WTC11 (cell line): ENCODE measurements at regions not wholly inside any gene's neighbourhood (a gene's known extent, or its start where the extent isn't known, plus 50 kb on each side); places are given as distances from the start of the nearest gene placed in this dataset.

ENCODE experiments used
- ATAC-seq: fragments of 200-7000 bp; cut with Tn5 transposase; 2 replicates; pipeline ENCODE4 v1.10.0; 2021; ENCODE audit warnings: mild to moderate bottlenecking, moderate library complexity
- CTCF ChIA-PET: fragments of 300-600 bp; sonication (Branson Sonifier 250); formaldehyde crosslinking; loops from one replicate; lab custom pipeline; 2021; ENCODE audit warnings: antibody characterized with exemption; lab: Charles Lee
- POLR2A ChIA-PET: fragments of 350-600 bp; sonication (Branson Sonifier 250); formaldehyde crosslinking; loops from one replicate; lab custom pipeline; 2021; ENCODE audit warnings: antibody characterized with exemption; lab: Charles Lee
- DNase-seq: peaks from one replicate; pipeline ENCODE4 v3.0.0; 2021; ENCODE audit warnings: low spot score
- H3K27ac Mint-ChIP-seq: 2 replicates; pipeline ENCODE4 v1.8.0; 2021; ENCODE audit warnings: mixed read lengths
- H3K27me3 Mint-ChIP-seq: 2 replicates; pipeline ENCODE4 v1.8.0; 2021; ENCODE audit warnings: low read depth, mild to moderate bottlenecking, moderate library complexity, mixed read lengths
- H3K36me3 Mint-ChIP-seq: 2 replicates; pipeline ENCODE4 v1.8.0; 2021; ENCODE audit warnings: mixed read lengths
- H3K4me1 Mint-ChIP-seq: 2 replicates; pipeline ENCODE4 v1.8.0; 2022; ENCODE audit warnings: mixed read lengths
- H3K4me3 Mint-ChIP-seq: 2 replicates; pipeline ENCODE4 v1.8.0; 2021; ENCODE audit warnings: mild to moderate bottlenecking, moderate library complexity, mixed read lengths
- H3K9me3 Mint-ChIP-seq: 2 replicates; pipeline ENCODE4 v1.8.0; 2021; ENCODE audit warnings: mixed read lengths
- ATF1 ChIP-seq: sonication (generic); formaldehyde crosslinking; IDR thresholded peaks from 2 replicates; pipeline ENCODE4 v1.8.1; 2023; ENCODE audit warnings: mild to moderate bottlenecking, moderate library complexity, missing genetic modification reagents
- CREM ChIP-seq: sonication (generic); formaldehyde crosslinking; IDR thresholded peaks from 2 replicates; pipeline ENCODE4 v1.8.1; 2022; ENCODE audit warnings: mild to moderate bottlenecking, missing genetic modification reagents, moderate library complexity
- ELF4 ChIP-seq: sonication (generic); formaldehyde crosslinking; IDR thresholded peaks from 2 replicates; pipeline ENCODE4 v1.8.1; 2022; ENCODE audit warnings: low read depth, mild to moderate bottlenecking, moderate library complexity, missing genetic modification reagents
- IRF2 ChIP-seq: sonication (generic); formaldehyde crosslinking; IDR thresholded peaks from 2 replicates; pipeline ENCODE4 v1.8.0; 2022; ENCODE audit warnings: low read depth, missing genetic modification reagents, borderline replicate concordance
- KAT7 ChIP-seq: sonication (generic); formaldehyde crosslinking; IDR thresholded peaks from 2 replicates; pipeline ENCODE4 v1.8.1; 2023; ENCODE audit warnings: missing genetic modification reagents, mild to moderate bottlenecking, borderline replicate concordance
- NFATC4 ChIP-seq: fragments of 250-450 bp; sonication (Bioruptor Pico); IDR thresholded peaks from 2 replicates; pipeline ENCODE4 v1.9.0; 2021; ENCODE audit warnings: mild to moderate bottlenecking
- NFYB ChIP-seq: sonication (generic); formaldehyde crosslinking; conservative IDR thresholded peaks from 2 replicates; pipeline ENCODE4 v1.8.0; 2022; ENCODE audit warnings: low read depth, missing genetic modification reagents
- NR1H2 ChIP-seq: sonication (generic); formaldehyde crosslinking; IDR thresholded peaks from 2 replicates; pipeline ENCODE4 v1.9.0; 2021; ENCODE audit warnings: mild to moderate bottlenecking, moderate library complexity, missing genetic modification reagents
- NR2C2 ChIP-seq: sonication (generic); formaldehyde crosslinking; IDR thresholded peaks from 2 replicates; pipeline ENCODE4 v1.8.0; 2022; ENCODE audit warnings: mild to moderate bottlenecking, missing genetic modification reagents
- NR3C1 ChIP-seq: sonication (generic); formaldehyde crosslinking; conservative IDR thresholded peaks from 2 replicates; pipeline ENCODE4 v1.8.1; 2023; ENCODE audit warnings: low read depth, mild to moderate bottlenecking, missing genetic modification reagents
- PRRX2 ChIP-seq: fragments of 250-450 bp; sonication (Bioruptor Pico); IDR thresholded peaks from 2 replicates; pipeline ENCODE4 v1.8.0; 2021; ENCODE audit warnings: mild to moderate bottlenecking
- RORB ChIP-seq: fragments of 250-450 bp; sonication (Bioruptor Pico); IDR thresholded peaks from 2 replicates; pipeline ENCODE4 v1.9.0; 2021; ENCODE audit warnings: mild to moderate bottlenecking
- SOX15 ChIP-seq: fragments of 250-450 bp; sonication (Bioruptor Pico); IDR thresholded peaks from 2 replicates; pipeline ENCODE4 v1.9.0; 2021; ENCODE audit warnings: mild to moderate bottlenecking
- TCF7 ChIP-seq: sonication (generic); formaldehyde crosslinking; IDR thresholded peaks from 2 replicates; pipeline ENCODE4 v1.8.0; 2022; ENCODE audit warnings: mild to moderate bottlenecking, low read depth, missing genetic modification reagents, moderate library complexity
- TEAD1 ChIP-seq: sonication (generic); formaldehyde crosslinking; IDR thresholded peaks from 2 replicates; pipeline ENCODE4 v1.8.0; 2022; ENCODE audit warnings: mild to moderate bottlenecking, missing genetic modification reagents
- TEAD4 ChIP-seq: sonication (generic); formaldehyde crosslinking; IDR thresholded peaks from 2 replicates; pipeline ENCODE4 v1.8.0; 2022; ENCODE audit warnings: mild to moderate bottlenecking, missing genetic modification reagents
- TP53 ChIP-seq: sonication (generic); formaldehyde crosslinking; IDR thresholded peaks from 2 replicates; pipeline ENCODE4 v1.8.1; 2023; ENCODE audit warnings: mild to moderate bottlenecking, missing genetic modification reagents
- ZBTB21 ChIP-seq: sonication (generic); formaldehyde crosslinking; IDR thresholded peaks from 2 replicates; pipeline ENCODE4 v1.8.1; 2023; ENCODE audit warnings: mild to moderate bottlenecking, missing genetic modification reagents, borderline replicate concordance
- ZNF138 ChIP-seq: sonication (generic); formaldehyde crosslinking; conservative IDR thresholded peaks from 2 replicates; pipeline ENCODE4 v1.8.1; 2022; ENCODE audit warnings: mild to moderate bottlenecking, moderate library complexity, missing genetic modification reagents
- ZNF317 ChIP-seq: sonication (generic); formaldehyde crosslinking; IDR thresholded peaks from 2 replicates; pipeline ENCODE4 v1.8.1; 2023; ENCODE audit warnings: low read depth, mild to moderate bottlenecking, moderate library complexity, missing genetic modification reagents, borderline replicate concordance
- ZNF396 ChIP-seq: fragments of 250-450 bp; sonication (Bioruptor Pico); IDR thresholded peaks from 2 replicates; pipeline ENCODE4 v1.8.0; 2021; ENCODE audit warnings: mild to moderate bottlenecking, moderate library complexity, borderline replicate concordance
- ZNF671 ChIP-seq: fragments of 250-450 bp; sonication (Bioruptor Pico); IDR thresholded peaks from 2 replicates; pipeline ENCODE4 v1.8.0; 2021; ENCODE audit warnings: mild to moderate bottlenecking
- TF ChIP-seq, protein P1 (sequence below): fragments of 250-450 bp; sonication (Bioruptor Pico); IDR thresholded peaks from 2 replicates; pipeline ENCODE4 v1.8.0; 2021; ENCODE audit warnings: mild to moderate bottlenecking
- TF ChIP-seq, protein P2 (sequence below): sonication (generic); formaldehyde crosslinking; IDR thresholded peaks from 2 replicates; pipeline ENCODE4 v1.8.0; 2023; ENCODE audit warnings: missing genetic modification reagents, mild to moderate bottlenecking, borderline replicate concordance
- TF ChIP-seq, protein P3 (sequence below): sonication (generic); formaldehyde crosslinking; IDR thresholded peaks from 2 replicates; pipeline ENCODE4 v1.8.1; 2023; ENCODE audit warnings: mild to moderate bottlenecking, missing genetic modification reagents
- TF ChIP-seq, protein P4 (sequence below): sonication (generic); formaldehyde crosslinking; IDR thresholded peaks from 2 replicates; pipeline ENCODE4 v1.8.0; 2022; ENCODE audit warnings: mild to moderate bottlenecking, missing genetic modification reagents

DNA sequence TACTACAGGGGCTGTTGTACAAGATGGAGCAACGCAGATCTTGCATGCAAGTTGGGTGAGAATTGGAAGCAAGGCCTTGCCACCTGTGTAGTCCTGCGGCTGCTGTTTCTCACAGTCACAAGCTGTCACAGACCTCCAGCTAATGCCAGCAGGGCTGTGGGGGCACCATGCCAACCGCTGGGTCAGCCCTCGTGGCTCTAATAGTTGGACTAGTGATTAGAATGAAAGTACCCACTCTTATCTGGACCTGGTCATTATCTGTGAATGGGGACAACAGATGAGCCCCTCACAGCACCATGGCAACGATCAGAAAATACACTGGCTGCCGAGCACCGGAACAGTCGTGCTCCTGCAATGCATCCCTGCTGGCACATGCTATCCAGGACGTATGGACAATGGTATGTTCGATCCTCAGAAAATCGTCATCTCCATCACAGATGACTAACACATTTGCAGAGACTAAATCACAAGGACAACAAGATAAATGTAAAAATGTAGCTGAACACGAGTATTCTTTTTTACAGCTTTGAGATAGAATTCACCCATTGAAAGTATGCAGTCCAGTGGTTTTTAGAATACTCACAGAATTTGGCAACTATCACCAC, 80.4 kb upstream of the CALN1 start:
- no peak overlapping the region for H3K27ac Mint-ChIP-seq
- TF ChIP-seq TCF7 (CRISPR knock-in tag) (no peak), TEAD4 (CRISPR knock-in tag) (no peak), NFATC4 (CRISPR knock-in tag) (no peak), ZNF138 (CRISPR knock-in tag) (no peak), KAT7 (CRISPR knock-in tag) (no peak), SOX15 (CRISPR knock-in tag) (no peak), ZBTB21 (no peak), TEAD1 (CRISPR knock-in tag) (no peak), IRF2 (CRISPR knock-in tag) (no peak), ZNF671 (CRISPR knock-in tag) (no peak), NR1H2 (CRISPR knock-in tag) (no peak), NR3C1 (CRISPR knock-in tag) (no peak)
- TF ChIP-seq, protein P1, sequence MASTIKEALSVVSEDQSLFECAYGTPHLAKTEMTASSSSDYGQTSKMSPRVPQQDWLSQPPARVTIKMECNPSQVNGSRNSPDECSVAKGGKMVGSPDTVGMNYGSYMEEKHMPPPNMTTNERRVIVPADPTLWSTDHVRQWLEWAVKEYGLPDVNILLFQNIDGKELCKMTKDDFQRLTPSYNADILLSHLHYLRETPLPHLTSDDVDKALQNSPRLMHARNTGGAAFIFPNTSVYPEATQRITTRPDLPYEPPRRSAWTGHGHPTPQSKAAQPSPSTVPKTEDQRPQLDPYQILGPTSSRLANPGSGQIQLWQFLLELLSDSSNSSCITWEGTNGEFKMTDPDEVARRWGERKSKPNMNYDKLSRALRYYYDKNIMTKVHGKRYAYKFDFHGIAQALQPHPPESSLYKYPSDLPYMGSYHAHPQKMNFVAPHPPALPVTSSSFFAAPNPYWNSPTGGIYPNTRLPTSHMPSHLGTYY (CRISPR knock-in tag): no peak
- TF ChIP-seq, protein P2, sequence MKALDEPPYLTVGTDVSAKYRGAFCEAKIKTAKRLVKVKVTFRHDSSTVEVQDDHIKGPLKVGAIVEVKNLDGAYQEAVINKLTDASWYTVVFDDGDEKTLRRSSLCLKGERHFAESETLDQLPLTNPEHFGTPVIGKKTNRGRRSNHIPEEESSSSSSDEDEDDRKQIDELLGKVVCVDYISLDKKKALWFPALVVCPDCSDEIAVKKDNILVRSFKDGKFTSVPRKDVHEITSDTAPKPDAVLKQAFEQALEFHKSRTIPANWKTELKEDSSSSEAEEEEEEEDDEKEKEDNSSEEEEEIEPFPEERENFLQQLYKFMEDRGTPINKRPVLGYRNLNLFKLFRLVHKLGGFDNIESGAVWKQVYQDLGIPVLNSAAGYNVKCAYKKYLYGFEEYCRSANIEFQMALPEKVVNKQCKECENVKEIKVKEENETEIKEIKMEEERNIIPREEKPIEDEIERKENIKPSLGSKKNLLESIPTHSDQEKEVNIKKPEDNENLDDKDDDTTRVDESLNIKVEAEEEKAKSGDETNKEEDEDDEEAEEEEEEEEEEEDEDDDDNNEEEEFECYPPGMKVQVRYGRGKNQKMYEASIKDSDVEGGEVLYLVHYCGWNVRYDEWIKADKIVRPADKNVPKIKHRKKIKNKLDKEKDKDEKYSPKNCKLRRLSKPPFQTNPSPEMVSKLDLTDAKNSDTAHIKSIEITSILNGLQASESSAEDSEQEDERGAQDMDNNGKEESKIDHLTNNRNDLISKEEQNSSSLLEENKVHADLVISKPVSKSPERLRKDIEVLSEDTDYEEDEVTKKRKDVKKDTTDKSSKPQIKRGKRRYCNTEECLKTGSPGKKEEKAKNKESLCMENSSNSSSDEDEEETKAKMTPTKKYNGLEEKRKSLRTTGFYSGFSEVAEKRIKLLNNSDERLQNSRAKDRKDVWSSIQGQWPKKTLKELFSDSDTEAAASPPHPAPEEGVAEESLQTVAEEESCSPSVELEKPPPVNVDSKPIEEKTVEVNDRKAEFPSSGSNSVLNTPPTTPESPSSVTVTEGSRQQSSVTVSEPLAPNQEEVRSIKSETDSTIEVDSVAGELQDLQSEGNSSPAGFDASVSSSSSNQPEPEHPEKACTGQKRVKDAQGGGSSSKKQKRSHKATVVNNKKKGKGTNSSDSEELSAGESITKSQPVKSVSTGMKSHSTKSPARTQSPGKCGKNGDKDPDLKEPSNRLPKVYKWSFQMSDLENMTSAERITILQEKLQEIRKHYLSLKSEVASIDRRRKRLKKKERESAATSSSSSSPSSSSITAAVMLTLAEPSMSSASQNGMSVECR (CRISPR knock-in tag): no peak
- TF ChIP-seq, protein P3, sequence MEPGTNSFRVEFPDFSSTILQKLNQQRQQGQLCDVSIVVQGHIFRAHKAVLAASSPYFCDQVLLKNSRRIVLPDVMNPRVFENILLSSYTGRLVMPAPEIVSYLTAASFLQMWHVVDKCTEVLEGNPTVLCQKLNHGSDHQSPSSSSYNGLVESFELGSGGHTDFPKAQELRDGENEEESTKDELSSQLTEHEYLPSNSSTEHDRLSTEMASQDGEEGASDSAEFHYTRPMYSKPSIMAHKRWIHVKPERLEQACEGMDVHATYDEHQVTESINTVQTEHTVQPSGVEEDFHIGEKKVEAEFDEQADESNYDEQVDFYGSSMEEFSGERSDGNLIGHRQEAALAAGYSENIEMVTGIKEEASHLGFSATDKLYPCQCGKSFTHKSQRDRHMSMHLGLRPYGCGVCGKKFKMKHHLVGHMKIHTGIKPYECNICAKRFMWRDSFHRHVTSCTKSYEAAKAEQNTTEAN (CRISPR knock-in tag): no peak
- H3K36me3 Mint-ChIP-seq: peaks cover 4% of the 10 kb centered on the region
- no peak overlapping the region for H3K4me3 Mint-ChIP-seq
- ChIA-PET CTCF (interaction anchor here (0.5 kb wide), 1 partner anchor 281 kb away, joined by 3 read pairs; no protein-coding TSS in a partner anchor), POLR2A (no interaction called here)
- DNase-seq: no peak
- H3K27me3 Mint-ChIP-seq: no peaks in the 10 kb centered on the region; the same call in 1 of the 2 replicates
- ATAC-seq: no peak
- no peaks in the 10 kb centered on the region for H3K4me1 Mint-ChIP-seq
- H3K9me3 Mint-ChIP-seq: peaks cover 19% of the 10 kb centered on the region

DNA sequence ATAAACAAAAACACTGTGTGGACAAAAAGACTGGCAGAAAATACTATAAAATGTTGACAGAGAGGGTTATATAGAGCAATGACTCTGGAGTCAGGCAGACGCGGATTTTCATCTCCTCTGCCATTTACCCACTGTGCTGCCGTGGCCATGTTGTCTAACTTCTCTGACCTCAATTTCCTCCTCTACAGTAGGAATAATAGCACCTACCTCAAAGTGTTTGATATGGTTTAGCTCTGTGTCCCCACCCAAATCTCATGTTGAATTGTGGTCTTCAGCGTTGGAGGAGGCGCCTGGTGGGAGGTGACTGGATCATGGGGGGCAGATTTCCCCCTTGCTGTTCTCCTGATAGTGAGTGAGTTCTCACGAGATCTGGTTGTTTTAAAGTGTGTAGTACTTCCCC, 78.2 kb upstream of the CALN1 start:
- H3K27me3 Mint-ChIP-seq: no peaks in the 10 kb centered on the region; the same call in 1 of the 2 replicates
- ChIA-PET CTCF (interaction anchor here (0.7 to 0.9 kb wide), 2 partner anchors 70 to 328 kb away, joined by 3 read pairs; no protein-coding TSS in a partner anchor), POLR2A (no interaction called here)
- H3K4me3 Mint-ChIP-seq: no peak overlapping the region
- no peak for DNase-seq
- no peak for ATAC-seq
- H3K27ac Mint-ChIP-seq: no peak overlapping the region
- no peaks in the 10 kb centered on the region for H3K4me1 Mint-ChIP-seq
- peaks cover 11% of the 10 kb centered on the region; the same call in 1 of the 2 replicates for H3K9me3 Mint-ChIP-seq
- no peaks in the 10 kb centered on the region for H3K36me3 Mint-ChIP-seq
- TF ChIP-seq CREM (CRISPR knock-in tag) (no peak), RORB (CRISPR knock-in tag) (no peak), ELF4 (no peak), TP53 (CRISPR knock-in tag) (no peak), NFATC4 (CRISPR knock-in tag) (no peak), PRRX2 (CRISPR knock-in tag) (no peak), ZNF317 (CRISPR knock-in tag) (no peak), NFYB (CRISPR knock-in tag) (no peak), NR2C2 (CRISPR knock-in tag) (no peak), ATF1 (CRISPR knock-in tag) (no peak), ZNF396 (no peak)
- TF ChIP-seq, protein P4, sequence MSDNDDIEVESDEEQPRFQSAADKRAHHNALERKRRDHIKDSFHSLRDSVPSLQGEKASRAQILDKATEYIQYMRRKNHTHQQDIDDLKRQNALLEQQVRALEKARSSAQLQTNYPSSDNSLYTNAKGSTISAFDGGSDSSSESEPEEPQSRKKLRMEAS: no peak
- TF ChIP-seq, protein P2 (CRISPR knock-in tag): no peak
